ENCODE measurements at regions not wholly inside any gene's neighbourhood (a gene's known extent, or its start where the extent isn't known, plus 50 kb on each side); places are given as distances from the start of the nearest gene placed in this dataset.

DNA sequence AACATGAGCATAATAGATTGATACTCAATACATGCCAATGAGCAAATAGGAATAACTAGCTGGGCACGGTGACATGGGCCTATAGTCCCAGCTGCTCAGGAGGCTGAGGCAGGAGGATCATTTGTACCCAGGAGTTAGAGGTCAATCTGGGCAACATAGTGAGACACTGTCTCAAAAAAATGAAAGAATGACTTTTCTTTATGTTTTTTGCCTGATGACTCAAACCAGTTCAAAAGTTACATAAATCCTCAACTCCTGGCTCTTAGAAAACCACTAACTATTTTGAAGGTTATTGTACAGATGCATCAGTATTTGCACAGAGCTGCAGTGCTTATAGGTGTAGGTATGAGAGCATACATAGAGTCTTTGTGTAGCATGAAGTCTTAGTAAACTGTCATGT, 219.2 kb upstream of the RGS6 start:
- Mint-ChIP-seq H3K36me3 (ENCODE audit: insufficient read depth) (peaks cover 13% of the 10 kb centered on the region), H3K9me3 (no peaks in the 10 kb centered on the region)

DNA sequence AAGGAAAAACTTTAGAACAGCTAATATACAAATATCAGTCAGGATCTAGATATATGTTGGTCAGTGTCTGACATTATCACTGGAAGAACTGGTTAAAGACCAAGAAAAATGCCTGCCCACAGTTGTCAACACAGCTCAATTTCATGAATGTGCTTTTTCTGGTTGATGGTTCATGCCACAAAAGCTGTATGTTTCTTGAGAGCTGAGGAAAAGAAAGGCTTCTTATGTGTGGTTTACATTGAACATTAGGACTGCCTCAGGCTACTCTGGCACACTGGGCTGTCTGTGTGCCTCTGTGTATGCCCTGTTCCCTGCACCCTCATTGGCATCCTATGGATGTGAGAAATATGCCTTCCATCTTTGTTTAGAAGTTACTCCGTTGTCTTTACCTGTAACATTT, 218.8 kb upstream of the RGS6 start:
- DNase-seq (ENCODE audit: low spot score in 2 of 2) (no peak), ATAC-seq (replicated peaks; ENCODE audit: extremely low read depth, poor library complexity, severe bottlenecking) (no peak)
- H3K27me3 Mint-ChIP-seq = no peaks in the 10 kb centered on the region
- H3K4me3 Mint-ChIP-seq = no peak overlapping the region
- H3K4me1 Mint-ChIP-seq = peaks cover 9% of the 10 kb centered on the region
- H3K9me3 Mint-ChIP-seq = no peaks in the 10 kb centered on the region
- no peak overlapping the region for H3K27ac Mint-ChIP-seq (ENCODE audit: low read depth)
- H3K36me3 Mint-ChIP-seq (ENCODE audit: insufficient read depth) = peaks cover 13% of the 10 kb centered on the region

More for the DNA sequence above, 219.2 kb upstream of the RGS6 start:
- ATAC-seq (replicated peaks; ENCODE audit: extremely low read depth, poor library complexity, severe bottlenecking) = no peak
- Mint-ChIP-seq H3K4me1 (peaks cover 9% of the 10 kb centered on the region), H3K27ac (ENCODE audit: low read depth) (no peak overlapping the region), H3K27me3 (no peaks in the 10 kb centered on the region), H3K4me3 (no peak overlapping the region)
- no peak for DNase-seq (ENCODE audit: low spot score in 2 of 2)

DNA sequence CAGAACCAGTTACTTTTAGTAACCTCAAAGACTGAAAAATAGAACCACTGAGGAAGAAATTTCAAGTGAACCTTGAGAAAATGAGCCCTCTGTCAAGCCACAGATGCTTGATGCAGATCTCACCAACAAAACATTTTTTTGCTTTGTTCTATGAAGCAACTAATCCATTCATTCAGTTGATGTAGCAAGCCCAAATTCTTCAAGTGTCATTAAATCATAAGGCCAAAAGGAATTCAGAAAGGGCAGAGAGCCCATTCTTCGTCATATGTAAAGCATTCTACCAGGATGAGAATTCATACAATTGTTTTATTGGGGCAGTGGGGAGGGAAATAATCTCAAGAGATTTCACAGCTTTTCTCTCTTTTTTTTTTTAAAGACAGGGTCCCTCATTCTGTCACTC, 218.0 kb upstream of the RGS6 start:
- no peak overlapping the region for H3K27ac Mint-ChIP-seq (ENCODE audit: low read depth)
- H3K4me3 Mint-ChIP-seq = no peak overlapping the region
- DNase-seq (ENCODE audit: low spot score in 2 of 2) (no peak), ATAC-seq (replicated peaks; ENCODE audit: extremely low read depth, poor library complexity, severe bottlenecking) (no peak)
- H3K27me3 Mint-ChIP-seq = no peaks in the 10 kb centered on the region
- peaks cover 12% of the 10 kb centered on the region for H3K36me3 Mint-ChIP-seq (ENCODE audit: insufficient read depth)
- no peaks in the 10 kb centered on the region for H3K9me3 Mint-ChIP-seq
- peaks cover 9% of the 10 kb centered on the region for H3K4me1 Mint-ChIP-seq

DNA sequence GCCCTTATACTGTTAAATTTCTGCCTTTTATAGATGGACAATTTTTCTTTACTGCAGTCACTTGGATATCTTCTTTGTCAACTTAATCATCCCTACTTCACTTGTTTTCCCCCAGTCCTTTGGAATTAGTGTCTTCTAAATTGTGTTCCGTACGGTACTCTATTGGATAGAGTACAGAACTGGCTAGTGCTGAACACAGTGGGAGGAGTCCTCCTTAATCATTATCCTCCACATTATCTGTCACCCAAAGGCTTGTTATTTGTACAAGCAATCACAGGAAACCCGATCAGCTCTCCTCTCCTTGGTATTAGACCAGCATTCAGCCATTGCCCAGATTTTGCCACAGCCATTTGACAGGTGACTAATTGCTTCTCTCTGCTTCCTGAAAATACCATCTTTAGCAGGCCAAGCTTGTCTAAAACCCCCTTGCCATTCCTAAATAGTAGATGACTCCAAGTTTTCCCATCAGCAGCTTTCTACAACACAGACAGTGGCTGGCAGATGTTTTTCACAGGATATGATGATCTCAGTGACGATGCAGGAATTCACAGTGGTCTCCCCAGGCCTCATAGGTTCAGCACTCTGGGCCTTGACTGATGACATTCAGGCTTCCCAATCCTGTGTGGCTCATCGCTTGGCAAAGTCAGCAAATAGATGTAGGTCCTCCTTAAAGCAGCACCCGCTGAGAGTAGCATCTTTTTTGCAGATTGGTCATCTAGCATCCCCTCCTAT, 216.0 kb upstream of the RGS6 start:
- DNase-seq (ENCODE audit: low spot score in 2 of 2) (no peak), ATAC-seq (replicated peaks; ENCODE audit: extremely low read depth, poor library complexity, severe bottlenecking) (no peak)
- Mint-ChIP-seq H3K36me3 (ENCODE audit: insufficient read depth) (peaks cover 5% of the 10 kb centered on the region), H3K4me1 (peaks cover 9% of the 10 kb centered on the region), H3K27ac (ENCODE audit: low read depth) (no peak overlapping the region), H3K9me3 (no peaks in the 10 kb centered on the region), H3K4me3 (no peak overlapping the region), H3K27me3 (no peaks in the 10 kb centered on the region)

DNA sequence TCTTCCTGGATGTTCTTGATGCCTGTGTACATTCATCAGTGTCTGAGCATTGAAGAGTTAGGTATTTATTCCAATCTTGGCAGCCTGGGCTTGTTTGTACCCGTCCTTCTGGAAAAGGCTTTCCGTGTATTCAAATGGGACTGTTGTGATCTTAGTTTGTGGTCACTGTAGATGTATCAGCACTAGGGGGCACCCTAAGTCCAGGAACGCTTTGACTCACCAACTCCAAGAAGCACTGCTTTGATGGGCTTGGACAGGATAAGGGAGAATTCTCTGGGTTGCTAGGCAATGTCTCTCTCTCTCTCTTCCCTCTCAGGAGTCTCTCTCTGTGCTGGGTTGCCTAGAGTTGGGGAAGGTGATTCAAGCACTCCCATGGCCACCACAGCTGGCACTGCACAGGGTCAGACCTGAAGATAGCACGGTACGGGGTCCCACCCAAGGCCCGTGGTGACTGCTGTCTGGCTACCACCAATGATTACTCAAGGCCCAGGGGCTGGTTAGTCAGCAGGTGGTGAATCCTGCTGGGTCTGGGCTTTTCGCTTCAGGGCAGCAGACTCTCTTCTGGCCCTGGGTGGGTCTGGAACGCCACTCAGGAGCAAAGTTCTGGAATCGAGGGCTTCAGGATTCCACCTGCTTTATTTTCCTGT, 211.1 kb upstream of the RGS6 start:
- DNase-seq (ENCODE audit: low spot score in 2 of 2) (no peak), ATAC-seq (replicated peaks; ENCODE audit: extremely low read depth, poor library complexity, severe bottlenecking) (no peak)
- peaks cover 5% of the 10 kb centered on the region for H3K4me1 Mint-ChIP-seq
- peaks cover 13% of the 10 kb centered on the region for H3K36me3 Mint-ChIP-seq (ENCODE audit: insufficient read depth)
- H3K9me3 Mint-ChIP-seq = no peaks in the 10 kb centered on the region
- H3K4me3 Mint-ChIP-seq = no peak overlapping the region
- peak overlapping the region; percentile 8 for H3K27ac Mint-ChIP-seq (ENCODE audit: low read depth)
- no peaks in the 10 kb centered on the region for H3K27me3 Mint-ChIP-seq

DNA sequence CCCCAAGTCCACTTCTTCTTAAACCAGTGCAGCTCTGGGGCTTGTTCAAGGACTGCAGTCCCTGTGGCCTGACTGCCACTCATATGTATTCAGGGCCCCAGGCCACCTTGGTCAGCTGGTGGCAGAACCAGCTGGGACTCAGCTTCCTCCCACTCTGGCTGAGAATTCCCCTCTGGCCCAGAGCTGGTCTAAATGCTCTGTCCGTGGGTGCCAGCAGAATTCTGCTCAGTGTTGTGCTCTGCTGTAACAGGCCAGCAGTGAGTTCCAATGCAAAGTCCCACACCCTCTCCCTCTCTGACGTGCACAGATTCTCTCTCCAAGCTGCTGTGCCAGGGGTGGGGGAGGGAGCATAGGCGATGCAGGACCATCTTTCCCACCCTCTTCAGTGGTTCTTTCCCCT, 210.4 kb upstream of the RGS6 start:
- ATAC-seq (replicated peaks; ENCODE audit: extremely low read depth, poor library complexity, severe bottlenecking) = no peak
- H3K4me1 Mint-ChIP-seq = peaks cover 5% of the 10 kb centered on the region
- no peaks in the 10 kb centered on the region for H3K9me3 Mint-ChIP-seq
- no peak for DNase-seq (ENCODE audit: low spot score in 2 of 2)
- no peaks in the 10 kb centered on the region for H3K27me3 Mint-ChIP-seq
- no peak overlapping the region for H3K27ac Mint-ChIP-seq (ENCODE audit: low read depth)
- no peak overlapping the region for H3K4me3 Mint-ChIP-seq
- peaks cover 14% of the 10 kb centered on the region for H3K36me3 Mint-ChIP-seq (ENCODE audit: insufficient read depth)

DNA sequence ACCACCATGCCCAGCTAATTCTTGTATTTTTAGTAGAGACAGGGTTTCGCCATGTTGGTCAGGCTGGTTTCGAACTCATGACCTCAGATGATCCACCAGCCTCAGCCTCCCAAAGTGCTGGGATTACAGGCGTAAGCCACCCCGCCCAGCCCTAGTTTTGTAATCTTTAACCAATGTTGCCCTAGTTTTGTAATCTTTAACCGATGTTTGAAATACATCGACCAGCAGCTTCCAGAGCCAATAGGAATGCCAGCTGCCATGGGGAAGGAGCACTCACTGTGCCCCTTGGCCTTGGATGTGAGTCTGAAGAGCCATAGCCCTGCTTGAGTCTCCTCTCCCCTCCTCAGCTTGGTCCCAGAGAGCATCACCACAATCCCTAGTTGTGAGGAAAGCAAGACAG, 209.3 kb upstream of the RGS6 start:
- DNase-seq (ENCODE audit: low spot score in 2 of 2) (no peak), ATAC-seq (replicated peaks; ENCODE audit: extremely low read depth, poor library complexity, severe bottlenecking) (no peak)
- peaks cover 17% of the 10 kb centered on the region for H3K36me3 Mint-ChIP-seq (ENCODE audit: insufficient read depth)
- H3K4me3 Mint-ChIP-seq = no peak overlapping the region
- peaks cover 5% of the 10 kb centered on the region for H3K4me1 Mint-ChIP-seq
- H3K27ac Mint-ChIP-seq (ENCODE audit: low read depth) = no peak overlapping the region
- no peaks in the 10 kb centered on the region for H3K27me3 Mint-ChIP-seq
- no peaks in the 10 kb centered on the region for H3K9me3 Mint-ChIP-seq

DNA sequence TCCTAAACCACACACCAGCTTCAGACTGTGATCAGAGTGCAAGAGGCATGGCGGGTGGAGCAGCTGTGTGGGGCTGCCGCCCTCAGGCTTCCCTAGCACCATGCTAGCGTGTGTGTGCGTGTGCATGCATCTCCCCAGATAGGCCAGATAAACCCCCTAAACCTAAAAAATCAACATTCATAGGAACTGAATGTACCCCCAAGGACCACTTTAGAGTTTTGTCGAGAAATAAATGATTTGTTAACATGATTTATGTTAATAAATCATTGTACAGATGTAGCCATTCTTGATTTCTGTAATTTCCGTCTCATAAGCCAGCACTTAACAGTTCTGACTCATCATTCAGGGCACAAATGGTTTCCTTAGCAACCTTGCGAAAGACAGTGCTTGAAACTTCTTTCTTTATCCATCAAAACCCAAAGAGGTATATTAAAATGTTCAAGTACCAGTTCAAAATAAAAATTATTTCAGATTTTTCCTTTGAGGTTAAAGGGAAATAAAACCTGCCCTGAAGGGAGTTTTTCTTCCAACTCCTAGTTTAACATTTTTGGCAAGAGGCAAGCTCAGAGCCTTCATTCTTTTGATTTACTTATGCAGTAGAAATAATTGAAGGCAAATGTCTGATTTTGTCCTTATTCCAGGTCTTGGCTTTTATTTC, 206.2 kb upstream of the RGS6 start:
- H3K27ac Mint-ChIP-seq (ENCODE audit: low read depth) = no peak overlapping the region
- DNase-seq (ENCODE audit: low spot score in 2 of 2) (no peak), ATAC-seq (replicated peaks; ENCODE audit: extremely low read depth, poor library complexity, severe bottlenecking) (no peak)
- H3K36me3 Mint-ChIP-seq (ENCODE audit: insufficient read depth) = peaks cover 35% of the 10 kb centered on the region
- no peak overlapping the region for H3K4me3 Mint-ChIP-seq
- H3K9me3 Mint-ChIP-seq = no peaks in the 10 kb centered on the region
- H3K4me1 Mint-ChIP-seq = peaks cover under 1% of the 10 kb centered on the region
- H3K27me3 Mint-ChIP-seq = no peaks in the 10 kb centered on the region

DNA sequence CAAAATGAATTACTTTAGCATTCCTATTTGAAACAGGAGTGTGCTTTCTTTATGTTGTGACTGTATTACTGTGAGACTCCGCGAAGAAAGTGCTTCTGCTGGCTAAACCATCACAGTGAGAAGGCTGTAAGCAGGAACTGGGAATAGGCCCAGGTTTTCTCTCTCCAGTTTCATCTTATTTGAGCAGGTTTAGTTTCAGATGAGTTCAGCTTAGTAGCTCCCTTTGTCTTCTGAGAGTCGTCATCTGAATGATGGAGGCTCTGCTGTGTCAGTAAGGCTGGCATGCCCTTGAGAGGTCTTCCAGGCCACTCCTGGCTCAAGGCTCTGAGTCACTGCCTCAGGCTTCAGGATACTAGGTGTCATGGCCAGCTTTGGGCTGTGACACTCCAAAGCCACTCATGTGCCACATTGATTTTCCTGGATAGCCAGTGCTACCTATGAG, 205.6 kb upstream of the RGS6 start:
- Mint-ChIP-seq H3K27ac (ENCODE audit: low read depth) (no peak overlapping the region), H3K9me3 (no peaks in the 10 kb centered on the region), H3K36me3 (ENCODE audit: insufficient read depth) (peaks cover 33% of the 10 kb centered on the region), H3K27me3 (no peaks in the 10 kb centered on the region), H3K4me3 (no peak overlapping the region), H3K4me1 (no peaks in the 10 kb centered on the region)
- ATAC-seq (replicated peaks; ENCODE audit: extremely low read depth, poor library complexity, severe bottlenecking) = no peak
- DNase-seq (ENCODE audit: low spot score in 2 of 2) = no peak

DNA sequence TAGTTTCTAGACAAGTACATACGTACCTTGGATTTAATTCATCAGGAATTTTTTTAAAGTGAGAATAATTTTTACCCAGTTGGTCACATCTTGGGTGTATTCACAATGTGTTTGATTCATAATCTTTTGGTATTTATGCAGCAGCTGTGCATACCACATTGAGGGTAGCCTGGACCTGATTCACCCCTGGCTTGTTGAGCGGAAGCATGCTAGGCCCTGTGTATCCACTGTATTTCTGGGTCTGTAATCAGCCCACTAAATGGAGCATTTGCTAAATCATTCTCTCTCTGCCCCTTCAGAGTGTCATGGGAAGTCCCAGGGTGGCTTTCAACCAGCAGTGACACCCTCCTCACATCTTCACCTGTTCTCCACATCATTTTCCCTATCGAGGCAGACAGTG, 203.8 kb upstream of the RGS6 start:
- Mint-ChIP-seq H3K4me3 (no peak overlapping the region), H3K27me3 (no peaks in the 10 kb centered on the region), H3K27ac (ENCODE audit: low read depth) (no peak overlapping the region), H3K4me1 (no peaks in the 10 kb centered on the region), H3K36me3 (ENCODE audit: insufficient read depth) (peaks cover 35% of the 10 kb centered on the region), H3K9me3 (no peaks in the 10 kb centered on the region)
- ATAC-seq (replicated peaks; ENCODE audit: extremely low read depth, poor library complexity, severe bottlenecking) = no peak
- DNase-seq (ENCODE audit: low spot score in 2 of 2) = no peak

DNA sequence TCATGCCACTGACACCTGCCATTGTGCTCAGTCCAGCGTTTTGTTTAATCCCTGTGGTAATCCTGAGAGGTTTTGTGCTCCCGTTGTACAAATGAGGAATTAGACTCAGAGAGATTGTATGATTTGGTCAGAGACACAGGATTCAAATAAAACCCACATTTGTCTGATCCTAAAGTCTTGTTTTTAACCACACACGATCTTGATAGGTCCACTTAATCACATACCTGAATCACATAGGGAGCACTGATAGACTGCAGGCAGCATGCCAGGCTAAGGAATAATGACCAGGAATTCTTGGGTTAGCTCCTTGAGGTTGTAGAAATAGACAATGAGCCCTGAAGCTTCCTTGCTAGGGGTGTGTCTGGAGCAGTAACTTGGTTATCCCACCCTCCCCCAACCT, 202.6 kb upstream of the RGS6 start:
- no peaks in the 10 kb centered on the region for H3K9me3 Mint-ChIP-seq
- H3K27ac Mint-ChIP-seq (ENCODE audit: low read depth) = peak overlapping the region; percentile 20
- no peaks in the 10 kb centered on the region for H3K4me1 Mint-ChIP-seq
- H3K36me3 Mint-ChIP-seq (ENCODE audit: insufficient read depth) = peaks cover 35% of the 10 kb centered on the region
- H3K4me3 Mint-ChIP-seq = no peak overlapping the region
- ATAC-seq (replicated peaks; ENCODE audit: extremely low read depth, poor library complexity, severe bottlenecking) (no peak), DNase-seq (ENCODE audit: low spot score in 2 of 2) (no peak)
- H3K27me3 Mint-ChIP-seq = no peaks in the 10 kb centered on the region

DNA sequence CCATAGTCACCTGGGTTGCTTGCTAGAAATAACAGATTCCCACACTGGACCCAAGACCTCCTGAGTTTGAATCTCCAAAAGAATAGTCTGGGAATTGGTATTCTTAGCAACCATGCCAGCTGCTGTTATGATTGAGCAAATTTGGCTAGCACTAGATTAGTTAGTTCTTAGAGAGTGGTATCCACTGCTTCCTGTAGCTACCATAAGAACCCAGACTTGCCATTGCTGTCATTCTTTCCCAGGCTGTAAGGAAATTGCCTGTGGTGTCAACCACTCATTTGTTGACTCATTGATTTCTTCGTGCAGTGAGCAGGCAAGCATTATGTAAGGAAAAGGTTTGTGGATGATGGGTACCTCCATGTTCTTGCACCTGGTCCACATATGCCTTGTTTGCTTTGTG, 201.8 kb upstream of the RGS6 start:
- DNase-seq (ENCODE audit: low spot score in 2 of 2) (no peak), ATAC-seq (replicated peaks; ENCODE audit: extremely low read depth, poor library complexity, severe bottlenecking) (no peak)
- Mint-ChIP-seq H3K27ac (ENCODE audit: low read depth) (no peak overlapping the region), H3K4me1 (no peaks in the 10 kb centered on the region), H3K9me3 (no peaks in the 10 kb centered on the region), H3K4me3 (no peak overlapping the region), H3K27me3 (no peaks in the 10 kb centered on the region), H3K36me3 (ENCODE audit: insufficient read depth) (peaks cover 33% of the 10 kb centered on the region)

DNA sequence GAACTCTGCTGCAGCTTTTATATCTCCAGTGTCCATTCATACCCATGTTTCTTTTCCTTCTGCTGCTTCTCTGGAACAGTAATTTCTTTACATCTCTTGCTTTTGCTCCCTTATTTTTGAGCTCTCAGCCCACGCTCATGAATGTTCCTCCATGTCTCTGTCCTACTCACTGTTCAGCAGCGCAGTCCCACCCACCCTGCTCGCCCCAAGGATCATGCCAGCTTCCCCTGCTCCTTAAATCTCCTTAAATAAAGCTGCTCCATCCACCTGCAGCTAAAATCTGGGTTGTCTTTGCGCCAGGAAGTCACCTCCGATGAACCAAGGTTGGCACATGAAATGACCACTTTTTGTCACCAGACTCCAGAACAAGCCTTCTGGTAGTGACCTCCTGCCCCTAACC, 201.1 kb upstream of the RGS6 start:
- no peak for ATAC-seq (replicated peaks; ENCODE audit: extremely low read depth, poor library complexity, severe bottlenecking)
- Mint-ChIP-seq H3K4me1 (no peaks in the 10 kb centered on the region), H3K27me3 (no peaks in the 10 kb centered on the region), H3K4me3 (no peak overlapping the region), H3K9me3 (no peaks in the 10 kb centered on the region), H3K27ac (ENCODE audit: low read depth) (no peak overlapping the region), H3K36me3 (ENCODE audit: insufficient read depth) (peaks cover 36% of the 10 kb centered on the region)
- no peak for DNase-seq (ENCODE audit: low spot score in 2 of 2)
